HFF-Myc (cell line): ENCODE measurements at regions not wholly inside any gene's neighbourhood (a gene's known extent, or its start where the extent isn't known, plus 50 kb on each side); places are given as distances from the start of the nearest gene placed in this dataset.

Experiments used
- DNase-seq: peaks from one replicate; pipeline ENCODE4 v3.0.0-alpha.2; 2011; ENCODE audit warnings: low read depth; ENCODE audit errors: extremely low read depth
- H3K4me3 ChIP-seq: replicated peaks from 2 replicates; pipeline ENCODE4 v1.5.1; 2011; ENCODE audit warnings: low read depth, mild to moderate bottlenecking, control low read depth, low read length
- TF ChIP-seq, protein P1 (sequence below): IDR thresholded peaks from 2 replicates; pipeline ENCODE4 v1.5.1; 2012; ENCODE audit warnings: mild to moderate bottlenecking, low read depth, low read length, control low read depth; ENCODE audit errors: missing control alignments

- TF ChIP-seq, protein P1, sequence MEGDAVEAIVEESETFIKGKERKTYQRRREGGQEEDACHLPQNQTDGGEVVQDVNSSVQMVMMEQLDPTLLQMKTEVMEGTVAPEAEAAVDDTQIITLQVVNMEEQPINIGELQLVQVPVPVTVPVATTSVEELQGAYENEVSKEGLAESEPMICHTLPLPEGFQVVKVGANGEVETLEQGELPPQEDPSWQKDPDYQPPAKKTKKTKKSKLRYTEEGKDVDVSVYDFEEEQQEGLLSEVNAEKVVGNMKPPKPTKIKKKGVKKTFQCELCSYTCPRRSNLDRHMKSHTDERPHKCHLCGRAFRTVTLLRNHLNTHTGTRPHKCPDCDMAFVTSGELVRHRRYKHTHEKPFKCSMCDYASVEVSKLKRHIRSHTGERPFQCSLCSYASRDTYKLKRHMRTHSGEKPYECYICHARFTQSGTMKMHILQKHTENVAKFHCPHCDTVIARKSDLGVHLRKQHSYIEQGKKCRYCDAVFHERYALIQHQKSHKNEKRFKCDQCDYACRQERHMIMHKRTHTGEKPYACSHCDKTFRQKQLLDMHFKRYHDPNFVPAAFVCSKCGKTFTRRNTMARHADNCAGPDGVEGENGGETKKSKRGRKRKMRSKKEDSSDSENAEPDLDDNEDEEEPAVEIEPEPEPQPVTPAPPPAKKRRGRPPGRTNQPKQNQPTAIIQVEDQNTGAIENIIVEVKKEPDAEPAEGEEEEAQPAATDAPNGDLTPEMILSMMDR: no peak
Measured at GRCh38 chr3:176935194-176935888, 261.9 kb downstream of the TBL1XR1 start.

DNA sequence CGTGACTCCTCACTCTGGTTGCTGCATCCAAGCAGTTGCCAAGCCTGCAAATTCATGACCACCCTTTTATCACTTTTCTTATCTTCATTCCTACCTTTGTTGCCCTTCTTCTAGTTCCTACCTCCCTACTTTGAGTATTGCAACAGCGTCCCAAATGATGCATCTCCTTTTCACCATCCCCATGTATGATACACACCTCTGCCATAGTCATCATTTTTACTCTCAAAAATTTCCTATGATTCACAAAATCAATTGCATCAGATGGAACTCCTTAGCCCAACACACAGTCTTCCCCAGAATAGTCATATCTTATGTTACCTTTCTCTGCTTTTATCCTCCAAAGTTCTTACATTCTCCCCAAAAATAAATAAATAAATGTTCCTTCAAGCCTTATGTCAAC, 262.6 kb downstream of the TBL1XR1 start:
- TF ChIP-seq, protein P1: no peak
- H3K4me3 ChIP-seq: no peak overlapping the region
- DNase-seq: no peak

More at GRCh38 chr3:176935194-176935888, 261.9 kb downstream of the TBL1XR1 start:
- H3K4me3 ChIP-seq: no peak overlapping the region
- DNase-seq: no peak

DNA sequence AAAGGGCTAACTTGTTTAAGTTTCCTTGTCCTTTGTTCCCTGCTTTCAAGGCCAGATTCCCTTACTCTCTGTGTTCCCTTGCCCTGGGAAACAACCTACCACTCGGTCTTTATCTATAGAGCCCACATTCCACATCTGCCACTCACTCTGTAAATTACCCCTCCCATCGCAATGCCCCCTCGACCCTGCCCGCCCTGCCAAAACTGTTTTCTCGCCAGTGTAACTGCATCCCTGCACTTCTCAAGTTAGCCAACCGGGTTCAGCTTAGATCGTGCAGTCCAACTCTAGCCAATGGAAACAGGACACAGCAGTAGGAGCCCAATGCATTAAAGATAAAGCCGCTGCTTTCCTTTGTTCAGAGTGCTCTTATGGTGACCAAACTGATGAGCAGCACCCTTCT, 263.6 kb downstream of the TBL1XR1 start:
- H3K4me3 ChIP-seq: no peak overlapping the region
- TF ChIP-seq, protein P1: no peak
- DNase-seq: no peak

GRCh38 chr3:176932433-176932832, 264.8 kb downstream of the TBL1XR1 start:
- DNase-seq: no peak
- TF ChIP-seq, protein P1: no peak
- no peak overlapping the region for H3K4me3 ChIP-seq

- no peak for DNase-seq
- no peak overlapping the region for H3K4me3 ChIP-seq
- TF ChIP-seq, protein P1: no peak
Measured at GRCh38 chr3:176931991-176932390, 265.3 kb downstream of the TBL1XR1 start.

DNA sequence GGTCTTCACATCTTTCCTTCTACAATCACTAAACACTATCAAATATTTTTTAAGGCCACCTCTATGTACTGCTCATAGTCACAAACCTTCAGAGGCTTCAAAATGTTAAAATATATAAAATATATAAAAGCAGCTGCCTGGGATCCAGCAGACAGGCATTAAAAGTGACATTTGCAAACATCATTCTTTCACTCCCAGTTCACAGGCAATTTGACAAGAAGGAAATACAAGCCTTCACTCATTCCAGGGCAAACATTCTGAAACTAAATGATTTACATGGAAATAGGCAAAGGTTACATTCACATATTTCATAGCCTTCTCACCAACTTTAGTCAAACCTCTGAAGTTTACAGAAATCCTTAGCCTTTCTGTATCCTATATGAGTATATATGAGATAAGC, 266.3 kb downstream of the TBL1XR1 start:
- TF ChIP-seq, protein P1: no peak
- DNase-seq: no peak
- no peak overlapping the region for H3K4me3 ChIP-seq

DNA sequence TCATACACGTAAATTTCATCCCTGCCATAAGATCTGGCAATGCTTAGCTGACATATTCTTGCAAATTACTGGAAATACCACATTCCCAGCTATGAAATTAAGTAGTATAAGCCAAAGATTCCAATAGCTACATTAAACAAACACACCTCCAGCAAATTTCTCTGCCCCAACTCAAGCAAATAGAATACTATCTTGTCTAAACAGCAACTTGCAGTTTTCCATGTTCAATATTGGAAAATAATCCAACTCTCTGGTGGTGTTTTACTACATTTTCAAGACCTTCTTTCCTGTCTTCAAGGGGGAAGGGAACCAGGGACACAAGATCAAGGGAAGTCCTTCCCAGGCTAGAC, 268.7 kb downstream of the TBL1XR1 start:
- TF ChIP-seq, protein P1: no peak
- no peak overlapping the region for H3K4me3 ChIP-seq
- DNase-seq: no peak
